WTC11 (cell line): ENCODE measurements at regions not wholly inside any gene's neighbourhood (a gene's known extent, or its start where the extent isn't known, plus 50 kb on each side); places are given as distances from the start of the nearest gene placed in this dataset.
A peak's percentile ranks its signal among the peaks of the same experiment; 100 is the strongest.

Source experiments
- ATAC-seq: fragments of 200-7000 bp; cut with Tn5 transposase; 2 replicates; pipeline ENCODE4 v1.10.0; 2021; ENCODE audit warnings: mild to moderate bottlenecking, moderate library complexity
- CTCF ChIA-PET: fragments of 300-600 bp; sonication (Branson Sonifier 250); formaldehyde crosslinking; loops from one replicate; lab custom pipeline; 2021; ENCODE audit warnings: antibody characterized with exemption; lab: Charles Lee
- POLR2A ChIA-PET: fragments of 350-600 bp; sonication (Branson Sonifier 250); formaldehyde crosslinking; loops from one replicate; lab custom pipeline; 2021; ENCODE audit warnings: antibody characterized with exemption; lab: Charles Lee
- DNase-seq: peaks from one replicate; pipeline ENCODE4 v3.0.0; 2021; ENCODE audit warnings: low spot score
- H3K27ac Mint-ChIP-seq: 2 replicates; pipeline ENCODE4 v1.8.0; 2021; ENCODE audit warnings: mixed read lengths
- H3K27me3 Mint-ChIP-seq: 2 replicates; pipeline ENCODE4 v1.8.0; 2021; ENCODE audit warnings: low read depth, mild to moderate bottlenecking, moderate library complexity, mixed read lengths
- H3K36me3 Mint-ChIP-seq: 2 replicates; pipeline ENCODE4 v1.8.0; 2021; ENCODE audit warnings: mixed read lengths
- H3K4me1 Mint-ChIP-seq: 2 replicates; pipeline ENCODE4 v1.8.0; 2022; ENCODE audit warnings: mixed read lengths
- H3K4me3 Mint-ChIP-seq: 2 replicates; pipeline ENCODE4 v1.8.0; 2021; ENCODE audit warnings: mild to moderate bottlenecking, moderate library complexity, mixed read lengths
- H3K9me3 Mint-ChIP-seq: 2 replicates; pipeline ENCODE4 v1.8.0; 2021; ENCODE audit warnings: mixed read lengths
- ATF2 ChIP-seq: sonication (generic); formaldehyde crosslinking; IDR thresholded peaks from 2 replicates; pipeline ENCODE4 v1.8.1; 2022; ENCODE audit warnings: low read depth, missing genetic modification reagents, borderline replicate concordance
- CDX4 ChIP-seq: fragments of 250-450 bp; sonication (Bioruptor Pico); IDR thresholded peaks from 2 replicates; pipeline ENCODE4 v1.9.0; 2021; ENCODE audit warnings: moderate library complexity, mild to moderate bottlenecking, inconsistent platforms, borderline replicate concordance
- CREM ChIP-seq: sonication (generic); formaldehyde crosslinking; IDR thresholded peaks from 2 replicates; pipeline ENCODE4 v1.8.1; 2022; ENCODE audit warnings: mild to moderate bottlenecking, missing genetic modification reagents, moderate library complexity
- EMX1 ChIP-seq: fragments of 250-450 bp; sonication (Bioruptor Pico); IDR thresholded peaks from 2 replicates; pipeline ENCODE4 v1.8.0; 2021; ENCODE audit warnings: mild to moderate bottlenecking
- ERG ChIP-seq: fragments of 250-450 bp; sonication (Bioruptor Pico); IDR thresholded peaks from 2 replicates; pipeline ENCODE4 v1.8.0; 2021; ENCODE audit warnings: mild to moderate bottlenecking
- FOXJ3 ChIP-seq: sonication (generic); formaldehyde crosslinking; IDR thresholded peaks from 2 replicates; pipeline ENCODE4 v1.9.0; 2021; ENCODE audit warnings: missing genetic modification reagents, mild to moderate bottlenecking, borderline replicate concordance
- GTF2I ChIP-seq: fragments of 250-450 bp; sonication (Bioruptor Pico); conservative IDR thresholded peaks from 2 replicates; pipeline ENCODE4 v1.4.0; 2021; ENCODE audit warnings: mild to moderate bottlenecking
- MXD4 ChIP-seq: fragments of 250-450 bp; sonication (Bioruptor Pico); IDR thresholded peaks from 2 replicates; pipeline ENCODE4 v1.8.0; 2021; ENCODE audit warnings: mild to moderate bottlenecking, moderate library complexity, borderline replicate concordance
- NFE2L1 ChIP-seq: sonication (generic); formaldehyde crosslinking; IDR thresholded peaks from 2 replicates; pipeline ENCODE4 v1.8.1; 2023; ENCODE audit warnings: missing genetic modification reagents
- PRRX2 ChIP-seq: fragments of 250-450 bp; sonication (Bioruptor Pico); IDR thresholded peaks from 2 replicates; pipeline ENCODE4 v1.8.0; 2021; ENCODE audit warnings: mild to moderate bottlenecking
- SMAD4 ChIP-seq: sonication (generic); formaldehyde crosslinking; IDR thresholded peaks from 2 replicates; pipeline ENCODE4 v1.8.0; 2022; ENCODE audit warnings: mild to moderate bottlenecking, missing genetic modification reagents
- TCF7 ChIP-seq: sonication (generic); formaldehyde crosslinking; IDR thresholded peaks from 2 replicates; pipeline ENCODE4 v1.8.0; 2022; ENCODE audit warnings: mild to moderate bottlenecking, low read depth, missing genetic modification reagents, moderate library complexity
- USF2 ChIP-seq: sonication (generic); formaldehyde crosslinking; IDR thresholded peaks from 2 replicates; pipeline ENCODE4 v1.8.1; 2023; ENCODE audit warnings: mild to moderate bottlenecking, missing genetic modification reagents, moderate library complexity
- ZNF396 ChIP-seq: fragments of 250-450 bp; sonication (Bioruptor Pico); IDR thresholded peaks from 2 replicates; pipeline ENCODE4 v1.8.0; 2021; ENCODE audit warnings: mild to moderate bottlenecking, moderate library complexity, borderline replicate concordance
- ZNF416 ChIP-seq: fragments of 250-450 bp; sonication (Bioruptor Pico); IDR thresholded peaks from 2 replicates; pipeline ENCODE4 v1.9.0; 2021; ENCODE audit warnings: mild to moderate bottlenecking, inconsistent platforms
- ZNF423 ChIP-seq: fragments of 250-450 bp; sonication (Bioruptor Pico); IDR thresholded peaks from 2 replicates; pipeline ENCODE4 v2.1.2; 2022; ENCODE audit warnings: mild to moderate bottlenecking, moderate library complexity
- ZNF532 ChIP-seq: fragments of 250-450 bp; sonication (Bioruptor Pico); IDR thresholded peaks from 2 replicates; pipeline ENCODE4 v1.9.0; 2021; ENCODE audit warnings: mild to moderate bottlenecking, borderline replicate concordance
- TF ChIP-seq, protein P1 (sequence below): fragments of 250-450 bp; sonication (Bioruptor Pico); IDR thresholded peaks from 2 replicates; pipeline ENCODE4 v2.1.2; 2022; ENCODE audit warnings: mild to moderate bottlenecking, moderate library complexity
- TF ChIP-seq, protein P2 (sequence below): sonication (generic); formaldehyde crosslinking; IDR thresholded peaks from 2 replicates; pipeline ENCODE4 v1.8.1; 2023; ENCODE audit warnings: mild to moderate bottlenecking, missing genetic modification reagents, borderline replicate concordance
- TF ChIP-seq, protein P3 (sequence below): sonication (generic); formaldehyde crosslinking; IDR thresholded peaks from 2 replicates; pipeline ENCODE4 v1.8.0; 2023; ENCODE audit warnings: missing genetic modification reagents

DNA sequence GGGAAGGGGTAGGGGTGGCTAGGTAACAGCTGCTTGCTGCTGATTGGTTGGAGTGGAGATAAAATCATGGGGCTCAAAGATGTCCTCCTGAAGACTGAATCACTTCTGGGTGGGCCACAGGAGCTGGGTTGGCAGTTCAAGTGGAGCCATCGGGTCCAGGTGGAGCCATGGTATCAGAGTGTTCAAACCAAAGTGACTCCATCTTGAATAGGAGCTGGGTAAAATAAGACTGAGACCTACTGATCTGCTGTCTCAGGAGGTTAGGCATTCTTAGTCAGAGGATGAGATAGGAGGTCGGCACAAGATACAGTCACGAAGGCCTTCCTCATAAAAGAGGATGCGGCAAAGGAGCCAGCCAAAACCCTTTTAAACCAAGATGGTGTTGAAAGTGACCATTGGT lies 96.5 kb downstream of the RTP4 start:
- 0 out of 2 replicates have a peak, but pooled peaks have one; percentile 41 for TF ChIP-seq PRRX2 (CRISPR knock-in tag)
- TF ChIP-seq CDX4 = no peak
- TF ChIP-seq ZNF532 = peak; percentile 81; the same call in 1 of the 2 replicates
- no peak for TF ChIP-seq ZNF416 (CRISPR knock-in tag)
- no peak for TF ChIP-seq USF2 (CRISPR knock-in tag)
- TF ChIP-seq, protein P1, sequence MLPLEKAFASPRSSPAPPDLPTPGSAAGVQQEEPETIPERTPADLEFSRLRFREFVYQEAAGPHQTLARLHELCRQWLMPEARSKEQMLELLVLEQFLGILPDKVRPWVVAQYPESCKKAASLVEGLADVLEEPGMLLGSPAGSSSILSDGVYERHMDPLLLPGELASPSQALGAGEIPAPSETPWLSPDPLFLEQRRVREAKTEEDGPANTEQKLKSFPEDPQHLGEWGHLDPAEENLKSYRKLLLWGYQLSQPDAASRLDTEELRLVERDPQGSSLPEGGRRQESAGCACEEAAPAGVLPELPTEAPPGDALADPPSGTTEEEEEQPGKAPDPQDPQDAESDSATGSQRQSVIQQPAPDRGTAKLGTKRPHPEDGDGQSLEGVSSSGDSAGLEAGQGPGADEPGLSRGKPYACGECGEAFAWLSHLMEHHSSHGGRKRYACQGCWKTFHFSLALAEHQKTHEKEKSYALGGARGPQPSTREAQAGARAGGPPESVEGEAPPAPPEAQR = peak; percentile 93
- TF ChIP-seq ZNF423 = peak; percentile 38; the same call in 1 of the 2 replicates
- peak; percentile 91 for TF ChIP-seq MXD4 (CRISPR knock-in tag)
- TF ChIP-seq EMX1 (CRISPR knock-in tag) = peak; percentile 87; the same call in 1 of the 2 replicates
- TF ChIP-seq ZNF396 = 0 out of 2 replicates have a peak, but pooled peaks have one; percentile 46
- TF ChIP-seq ERG = peak; percentile 68; the same call in 1 of the 2 replicates
- TF ChIP-seq, all 79 proteins: peak for 8
- H3K9me3 Mint-ChIP-seq = peaks cover 37% of the 10 kb centered on the region
- ChIA-PET CTCF (interaction anchor here (2.9 kb wide), 1 partner anchor 145 kb away, joined by 8 read pairs; no protein-coding TSS in a partner anchor), POLR2A (no interaction called here)
- no peak for ATAC-seq
- H3K4me1 Mint-ChIP-seq = peaks cover 44% of the 10 kb centered on the region
- no peak for DNase-seq
- no peak overlapping the region for H3K4me3 Mint-ChIP-seq
- H3K27me3 Mint-ChIP-seq = peaks cover 14% of the 10 kb centered on the region
- peak overlapping the region; percentile 94 for H3K27ac Mint-ChIP-seq
- peaks cover 30% of the 10 kb centered on the region for H3K36me3 Mint-ChIP-seq

DNA sequence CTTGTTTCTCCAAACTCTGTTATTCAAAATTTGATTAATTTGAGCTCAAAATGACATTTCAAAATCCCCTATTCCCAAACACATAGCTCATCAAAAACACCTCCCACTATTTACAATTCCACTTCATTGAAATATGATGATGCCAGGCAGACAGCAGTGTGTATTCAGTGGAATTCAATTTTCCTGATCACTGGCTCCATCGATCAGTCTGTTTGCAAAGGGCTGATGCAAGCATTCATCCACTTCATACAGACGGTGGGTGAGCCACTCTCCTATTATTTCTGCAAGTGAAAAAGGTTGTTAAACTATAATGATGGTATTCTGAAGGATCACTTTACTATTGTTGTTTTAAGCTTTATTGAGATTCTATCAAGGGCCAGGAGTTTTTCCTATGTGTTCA lies 90.7 kb downstream of the RTP4 start:
- H3K9me3 Mint-ChIP-seq = peaks cover 9% of the 10 kb centered on the region
- ChIA-PET CTCF (no interaction called here), POLR2A (no interaction called here)
- H3K36me3 Mint-ChIP-seq = peaks cover 8% of the 10 kb centered on the region
- no peak overlapping the region for H3K4me3 Mint-ChIP-seq
- H3K27me3 Mint-ChIP-seq = peaks cover 7% of the 10 kb centered on the region
- peaks cover 44% of the 10 kb centered on the region for H3K4me1 Mint-ChIP-seq
- no peak for ATAC-seq
- H3K27ac Mint-ChIP-seq = no peak overlapping the region
- DNase-seq = no peak
- TF ChIP-seq FOXJ3 (CRISPR knock-in tag) = no peak
- no peak for TF ChIP-seq NFE2L1 (CRISPR knock-in tag)
- TF ChIP-seq, protein P2, sequence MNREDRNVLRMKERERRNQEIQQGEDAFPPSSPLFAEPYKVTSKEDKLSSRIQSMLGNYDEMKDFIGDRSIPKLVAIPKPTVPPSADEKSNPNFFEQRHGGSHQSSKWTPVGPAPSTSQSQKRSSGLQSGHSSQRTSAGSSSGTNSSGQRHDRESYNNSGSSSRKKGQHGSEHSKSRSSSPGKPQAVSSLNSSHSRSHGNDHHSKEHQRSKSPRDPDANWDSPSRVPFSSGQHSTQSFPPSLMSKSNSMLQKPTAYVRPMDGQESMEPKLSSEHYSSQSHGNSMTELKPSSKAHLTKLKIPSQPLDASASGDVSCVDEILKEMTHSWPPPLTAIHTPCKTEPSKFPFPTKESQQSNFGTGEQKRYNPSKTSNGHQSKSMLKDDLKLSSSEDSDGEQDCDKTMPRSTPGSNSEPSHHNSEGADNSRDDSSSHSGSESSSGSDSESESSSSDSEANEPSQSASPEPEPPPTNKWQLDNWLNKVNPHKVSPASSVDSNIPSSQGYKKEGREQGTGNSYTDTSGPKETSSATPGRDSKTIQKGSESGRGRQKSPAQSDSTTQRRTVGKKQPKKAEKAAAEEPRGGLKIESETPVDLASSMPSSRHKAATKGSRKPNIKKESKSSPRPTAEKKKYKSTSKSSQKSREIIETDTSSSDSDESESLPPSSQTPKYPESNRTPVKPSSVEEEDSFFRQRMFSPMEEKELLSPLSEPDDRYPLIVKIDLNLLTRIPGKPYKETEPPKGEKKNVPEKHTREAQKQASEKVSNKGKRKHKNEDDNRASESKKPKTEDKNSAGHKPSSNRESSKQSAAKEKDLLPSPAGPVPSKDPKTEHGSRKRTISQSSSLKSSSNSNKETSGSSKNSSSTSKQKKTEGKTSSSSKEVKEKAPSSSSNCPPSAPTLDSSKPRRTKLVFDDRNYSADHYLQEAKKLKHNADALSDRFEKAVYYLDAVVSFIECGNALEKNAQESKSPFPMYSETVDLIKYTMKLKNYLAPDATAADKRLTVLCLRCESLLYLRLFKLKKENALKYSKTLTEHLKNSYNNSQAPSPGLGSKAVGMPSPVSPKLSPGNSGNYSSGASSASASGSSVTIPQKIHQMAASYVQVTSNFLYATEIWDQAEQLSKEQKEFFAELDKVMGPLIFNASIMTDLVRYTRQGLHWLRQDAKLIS (CRISPR knock-in tag) = no peak
- no peak for TF ChIP-seq ATF2 (CRISPR knock-in tag)
- TF ChIP-seq GTF2I (CRISPR knock-in tag) = no peak
- no peak for TF ChIP-seq TCF7
- TF ChIP-seq, protein P3, sequence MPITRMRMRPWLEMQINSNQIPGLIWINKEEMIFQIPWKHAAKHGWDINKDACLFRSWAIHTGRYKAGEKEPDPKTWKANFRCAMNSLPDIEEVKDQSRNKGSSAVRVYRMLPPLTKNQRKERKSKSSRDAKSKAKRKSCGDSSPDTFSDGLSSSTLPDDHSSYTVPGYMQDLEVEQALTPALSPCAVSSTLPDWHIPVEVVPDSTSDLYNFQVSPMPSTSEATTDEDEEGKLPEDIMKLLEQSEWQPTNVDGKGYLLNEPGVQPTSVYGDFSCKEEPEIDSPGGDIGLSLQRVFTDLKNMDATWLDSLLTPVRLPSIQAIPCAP = no peak
- TF ChIP-seq USF2 (CRISPR knock-in tag) = no peak
- no peak for TF ChIP-seq PRRX2 (CRISPR knock-in tag)
- no peak for TF ChIP-seq CREM (CRISPR knock-in tag)
- no peak for TF ChIP-seq SMAD4 (CRISPR knock-in tag)
